ENCODE measurements at regions not wholly inside any gene's neighbourhood (a gene's known extent, or its start where the extent isn't known, plus 50 kb on each side); places are given as distances from the start of the nearest gene placed in this dataset.

- POLR2A ChIA-PET: no interaction called here
- Mint-ChIP-seq H3K36me3 (ENCODE audit: low read depth) (no peaks in the 10 kb centered on the region), H3K27me3 (no peaks in the 10 kb centered on the region), H3K4me1 (no peaks in the 10 kb centered on the region), H3K4me3 (no peak overlapping the region), H3K9me3 (ENCODE audit: low read depth) (no peaks in the 10 kb centered on the region), H3K27ac (no peak overlapping the region)
- no peak for ATAC-seq
- CTCF ChIA-PET: no interaction called here
- DNase-seq: no peak
- intact Hi-C loops (cut with DNase I, micrococcal nuclease): no loop called here
Measured at GRCh38 chr3:34377961-34378360, 579.5 kb downstream of the PDCD6IP start.

GRCh38 chr3:34381243-34381642 is 582.8 kb downstream of the PDCD6IP start:
- no peaks in the 10 kb centered on the region for H3K4me1 Mint-ChIP-seq
- ChIA-PET POLR2A (no interaction called here), CTCF (interaction anchor here (1.1 kb wide), 1 partner anchor 8 kb away, joined by 3 read pairs; no protein-coding TSS in a partner anchor)

GRCh38 chr3:34382859-34383258 is 584.4 kb downstream of the PDCD6IP start:
- Mint-ChIP-seq H3K9me3 (ENCODE audit: low read depth) (no peaks in the 10 kb centered on the region), H3K27ac (no peak overlapping the region), H3K4me3 (no peak overlapping the region), H3K36me3 (ENCODE audit: low read depth) (no peaks in the 10 kb centered on the region), H3K27me3 (no peaks in the 10 kb centered on the region), H3K4me1 (no peaks in the 10 kb centered on the region)
- ATAC-seq (no peak), DNase-seq (no peak)
- ChIA-PET POLR2A (no interaction called here), CTCF (no interaction called here)
- intact Hi-C loops (cut with DNase I, micrococcal nuclease): no loop called here

More at GRCh38 chr3:34381243-34381642, 582.8 kb downstream of the PDCD6IP start:
- Mint-ChIP-seq H3K27ac (no peak overlapping the region), H3K27me3 (no peaks in the 10 kb centered on the region), H3K36me3 (ENCODE audit: low read depth) (no peaks in the 10 kb centered on the region), H3K9me3 (ENCODE audit: low read depth) (no peaks in the 10 kb centered on the region), H3K4me3 (no peak overlapping the region)
- DNase-seq (no peak), ATAC-seq (no peak)
- intact Hi-C loops (cut with DNase I, micrococcal nuclease): no loop called here

GRCh38 chr3:34386309-34386708 is 587.9 kb downstream of the PDCD6IP start:
- intact Hi-C loops (cut with DNase I, micrococcal nuclease): no loop called here
- Mint-ChIP-seq H3K4me3 (no peak overlapping the region), H3K4me1 (no peaks in the 10 kb centered on the region), H3K9me3 (ENCODE audit: low read depth) (no peaks in the 10 kb centered on the region), H3K27me3 (no peaks in the 10 kb centered on the region), H3K27ac (no peak overlapping the region), H3K36me3 (ENCODE audit: low read depth) (no peaks in the 10 kb centered on the region)
- ChIA-PET CTCF (no interaction called here), POLR2A (no interaction called here)
- DNase-seq: no peak
- ATAC-seq: no peak

- ATAC-seq (no peak), DNase-seq (no peak)
- Mint-ChIP-seq H3K4me3 (no peak overlapping the region), H3K27ac (no peak overlapping the region), H3K36me3 (ENCODE audit: low read depth) (no peaks in the 10 kb centered on the region), H3K27me3 (no peaks in the 10 kb centered on the region), H3K9me3 (ENCODE audit: low read depth) (no peaks in the 10 kb centered on the region), H3K4me1 (no peaks in the 10 kb centered on the region)
- intact Hi-C loops (cut with DNase I, micrococcal nuclease): no loop called here
- ChIA-PET POLR2A (no interaction called here), CTCF (no interaction called here)
Measured at GRCh38 chr3:34387826-34388564, 589.6 kb downstream of the PDCD6IP start.

- peaks cover 1% of the 10 kb centered on the region for H3K9me3 Mint-ChIP-seq (ENCODE audit: low read depth)
- DNase-seq (no peak), ATAC-seq (no peak)
- no peaks in the 10 kb centered on the region for H3K27me3 Mint-ChIP-seq
- POLR2A ChIA-PET: interaction anchor here (0.7 kb wide), 1 partner anchor 1392 kb away, joined by 3 read pairs; no protein-coding TSS in a partner anchor
- CTCF ChIA-PET: interaction anchor here (1.1 kb wide), 1 partner anchor 8 kb away, joined by 3 read pairs; no protein-coding TSS in a partner anchor
- no peaks in the 10 kb centered on the region for H3K4me1 Mint-ChIP-seq
- intact Hi-C loops (cut with DNase I, micrococcal nuclease): no loop called here
- no peak overlapping the region for H3K4me3 Mint-ChIP-seq
- H3K27ac Mint-ChIP-seq: no peak overlapping the region
- no peaks in the 10 kb centered on the region for H3K36me3 Mint-ChIP-seq (ENCODE audit: low read depth)
Measured at GRCh38 chr3:34388830-34389229, 590.4 kb downstream of the PDCD6IP start.

GRCh38 chr3:34394978-34395748 is 596.7 kb downstream of the PDCD6IP start:
- no peaks in the 10 kb centered on the region for H3K27me3 Mint-ChIP-seq
- H3K4me1 Mint-ChIP-seq: no peaks in the 10 kb centered on the region
- POLR2A ChIA-PET: no interaction called here
- ATAC-seq (no peak), DNase-seq (no peak)
- H3K36me3 Mint-ChIP-seq (ENCODE audit: low read depth): no peaks in the 10 kb centered on the region
- H3K4me3 Mint-ChIP-seq: no peak overlapping the region
- no peak overlapping the region for H3K27ac Mint-ChIP-seq
- intact Hi-C loops (cut with DNase I, micrococcal nuclease): no loop called here
- peaks cover 12% of the 10 kb centered on the region for H3K9me3 Mint-ChIP-seq (ENCODE audit: low read depth)
- CTCF ChIA-PET: no interaction called here

- H3K4me3 Mint-ChIP-seq: no peak overlapping the region
- ChIA-PET CTCF (no interaction called here), POLR2A (no interaction called here)
- H3K27ac Mint-ChIP-seq: no peak overlapping the region
- no peaks in the 10 kb centered on the region for H3K27me3 Mint-ChIP-seq
- H3K36me3 Mint-ChIP-seq (ENCODE audit: low read depth): no peaks in the 10 kb centered on the region
- DNase-seq (no peak), ATAC-seq (no peak)
- H3K9me3 Mint-ChIP-seq (ENCODE audit: low read depth): peaks cover 18% of the 10 kb centered on the region
- no peaks in the 10 kb centered on the region for H3K4me1 Mint-ChIP-seq
- intact Hi-C loops (cut with DNase I, micrococcal nuclease): no loop called here
Measured at GRCh38 chr3:34396288-34396687, 597.9 kb downstream of the PDCD6IP start.

GRCh38 chr3:34396956-34397355 is 598.5 kb downstream of the PDCD6IP start:
- Mint-ChIP-seq H3K9me3 (ENCODE audit: low read depth) (peaks cover 20% of the 10 kb centered on the region), H3K27ac (no peak overlapping the region), H3K4me3 (no peak overlapping the region), H3K36me3 (ENCODE audit: low read depth) (no peaks in the 10 kb centered on the region), H3K27me3 (no peaks in the 10 kb centered on the region), H3K4me1 (no peaks in the 10 kb centered on the region)
- no peak for ATAC-seq
- intact Hi-C loops (cut with DNase I, micrococcal nuclease): no loop called here
- POLR2A ChIA-PET: no interaction called here
- DNase-seq: no peak
- CTCF ChIA-PET: interaction anchor here (1.0 kb wide), 1 partner anchor 12 kb away, joined by 4 read pairs; no protein-coding TSS in a partner anchor

GRCh38 chr3:34399401-34399800 is 601.0 kb downstream of the PDCD6IP start:
- Mint-ChIP-seq H3K27ac (no peak overlapping the region), H3K4me3 (no peak overlapping the region), H3K9me3 (ENCODE audit: low read depth) (peaks cover 17% of the 10 kb centered on the region), H3K36me3 (ENCODE audit: low read depth) (no peaks in the 10 kb centered on the region), H3K27me3 (no peaks in the 10 kb centered on the region), H3K4me1 (no peaks in the 10 kb centered on the region)
- no peak for DNase-seq
- CTCF ChIA-PET: no interaction called here
- POLR2A ChIA-PET: no interaction called here
- intact Hi-C loops (cut with DNase I, micrococcal nuclease): no loop called here
- ATAC-seq: no peak

GRCh38 chr3:34405159-34405558 is 606.7 kb downstream of the PDCD6IP start:
- Mint-ChIP-seq H3K27ac (no peak overlapping the region), H3K27me3 (no peaks in the 10 kb centered on the region), H3K4me1 (no peaks in the 10 kb centered on the region), H3K4me3 (no peak overlapping the region), H3K36me3 (ENCODE audit: low read depth) (no peaks in the 10 kb centered on the region), H3K9me3 (ENCODE audit: low read depth) (peaks cover 8% of the 10 kb centered on the region)
- no peak for ATAC-seq
- CTCF ChIA-PET: no interaction called here
- DNase-seq: no peak
- POLR2A ChIA-PET: no interaction called here
- intact Hi-C loops (cut with DNase I, micrococcal nuclease): no loop called here

GRCh38 chr3:34407281-34407680 is 608.9 kb downstream of the PDCD6IP start:
- CTCF ChIA-PET: no interaction called here
- no peaks in the 10 kb centered on the region for H3K36me3 Mint-ChIP-seq (ENCODE audit: low read depth)

More at GRCh38 chr3:34407281-34407680, 608.9 kb downstream of the PDCD6IP start:
- no peak for DNase-seq
- no peak for ATAC-seq
- Mint-ChIP-seq H3K9me3 (ENCODE audit: low read depth) (no peaks in the 10 kb centered on the region), H3K27ac (no peak overlapping the region), H3K27me3 (no peaks in the 10 kb centered on the region), H3K4me3 (no peak overlapping the region), H3K4me1 (no peaks in the 10 kb centered on the region)
- intact Hi-C loops (cut with DNase I, micrococcal nuclease): no loop called here
- POLR2A ChIA-PET: no interaction called here
